ENCODE measurements at regions not wholly inside any gene's neighbourhood (a gene's known extent, or its start where the extent isn't known, plus 50 kb on each side); places are given as distances from the start of the nearest gene placed in this dataset.
"Not testable (repeated sequence)": the region's sequence is repeated elsewhere in the genome, so short reads cannot be mapped to it uniquely, and the experiment has no call there.

GRCh38 chr15:30816430-30816829, 87.3 kb upstream of the FAN1 start:
- WGBS, 2 donors, result 78 to 79% methylated on average over 19 of the region's 19 CpGs
- TF ChIP-seq POLR2A (IDR thresholded peaks at IDR 0.05) (no peak), CTCF (IDR thresholded peaks at IDR 0.05) (no peak)
- Histone ChIP-seq H3K4me1 (no peaks in the 10 kb centered on the region), H3K9me3 (no peaks in the 10 kb centered on the region), H3K36me3 (ENCODE audit: low read depth, missing control alignments) (no peaks in the 10 kb centered on the region), H3K27ac (no peak overlapping the region), H3K27me3 (no peaks in the 10 kb centered on the region), H3K4me3 (no peak overlapping the region)
- DNase-seq, result no peak
- intact Hi-C loops (cut with DNase I; ENCODE audit: low total_unique reads), result no loop called here

GRCh38 chr15:30823068-30823813, 80.5 kb upstream of the FAN1 start:
- H3K4me1 ChIP-seq; H3K27ac ChIP-seq; H3K9me3 ChIP-seq; intact Hi-C loops (cut with DNase I; ENCODE audit: low total_unique reads); H3K36me3 ChIP-seq (ENCODE audit: low read depth, missing control alignments); H3K27me3 ChIP-seq: not testable (repeated sequence)
- peak; percentile 76 for DNase-seq
- H3K4me3 ChIP-seq, result peak overlapping the region; percentile 44 to 45
- 52 to 69% methylated on average over 15 of the region's 15 CpGs for WGBS, 2 donors

GRCh38 chr15:30824518-30825195, 79.1 kb upstream of the FAN1 start:
- Histone ChIP-seq H3K27me3 (no peaks in the 10 kb centered on the region), H3K9me3 (no peaks in the 10 kb centered on the region), H3K4me3 (no peak overlapping the region), H3K36me3 (ENCODE audit: low read depth, missing control alignments) (no peaks in the 10 kb centered on the region), H3K27ac (no peak overlapping the region), H3K4me1 (no peaks in the 10 kb centered on the region)
- intact Hi-C loops (cut with DNase I; ENCODE audit: low total_unique reads), result no loop called here
- TF ChIP-seq CTCF (IDR thresholded peaks at IDR 0.05), result no peak
- TF ChIP-seq POLR2A (IDR thresholded peaks at IDR 0.05), result no peak
- WGBS, 2 donors, result 42 to 45% methylated on average over 14 of the region's 14 CpGs
- no peak for DNase-seq

- 85 to 90% methylated on average over 10 of the region's 10 CpGs for WGBS, 2 donors
- H3K27me3 ChIP-seq, result no peaks in the 10 kb centered on the region
- intact Hi-C loops (cut with DNase I; ENCODE audit: low total_unique reads), result no loop called here
- H3K4me3 ChIP-seq, result no peak overlapping the region
- H3K9me3 ChIP-seq, result no peaks in the 10 kb centered on the region
- no peaks in the 10 kb centered on the region for H3K4me1 ChIP-seq
- no peak for DNase-seq
- TF ChIP-seq CTCF (IDR thresholded peaks at IDR 0.05) (no peak), POLR2A (IDR thresholded peaks at IDR 0.05) (no peak)
- no peaks in the 10 kb centered on the region for H3K36me3 ChIP-seq (ENCODE audit: low read depth, missing control alignments)
- no peak overlapping the region for H3K27ac ChIP-seq
Observed at GRCh38 chr15:30827625-30828303, 76.0 kb upstream of the FAN1 start.

- H3K4me1 ChIP-seq; H3K27me3 ChIP-seq; DNase-seq; H3K9me3 ChIP-seq; H3K27ac ChIP-seq; H3K4me3 ChIP-seq; intact Hi-C loops (cut with DNase I; ENCODE audit: low total_unique reads); H3K36me3 ChIP-seq (ENCODE audit: low read depth, missing control alignments): not testable (repeated sequence)
- WGBS, 2 donors, result 44 to 56% methylated on average over 8 of the region's 8 CpGs
Observed at GRCh38 chr15:30828304-30828639, 75.4 kb upstream of the FAN1 start.
